ENCODE measurements at regions not wholly inside any gene's neighbourhood (a gene's known extent, or its start where the extent isn't known, plus 50 kb on each side); places are given as distances from the start of the nearest gene placed in this dataset.

DNA sequence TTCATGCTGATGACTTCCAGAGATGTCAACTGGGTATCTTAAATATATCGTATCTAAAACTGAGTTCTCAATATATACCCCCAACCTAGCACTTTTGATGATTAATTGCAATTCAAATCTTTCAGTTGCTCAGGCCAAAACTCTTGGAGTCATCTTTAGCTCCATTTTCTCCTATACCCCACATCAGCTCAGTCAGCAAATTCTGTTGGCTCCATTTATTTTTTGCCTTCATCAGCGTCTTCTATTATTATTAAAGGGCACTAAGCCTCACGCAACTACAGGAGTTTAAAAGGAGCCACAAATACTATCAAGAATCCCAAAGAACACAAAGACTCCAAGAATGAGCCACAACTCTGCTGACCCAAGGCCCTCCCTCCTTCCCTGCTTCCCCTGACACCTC is 134.9 kb downstream of the KCTD12 start:
- no peak for TF ChIP-seq SIN3A (conservative IDR thresholded peaks at IDR 0.05 in 1 of 2, IDR thresholded peaks at IDR 0.05 in 1 of 2; ENCODE audit: low read depth in 1 of 2, low read length in 2 of 2)
- TF ChIP-seq EZH2 (IDR thresholded peaks at IDR 0.05; ENCODE audit: low read depth, low read length, severe bottlenecking), result no peak
- TF ChIP-seq, protein P1, sequence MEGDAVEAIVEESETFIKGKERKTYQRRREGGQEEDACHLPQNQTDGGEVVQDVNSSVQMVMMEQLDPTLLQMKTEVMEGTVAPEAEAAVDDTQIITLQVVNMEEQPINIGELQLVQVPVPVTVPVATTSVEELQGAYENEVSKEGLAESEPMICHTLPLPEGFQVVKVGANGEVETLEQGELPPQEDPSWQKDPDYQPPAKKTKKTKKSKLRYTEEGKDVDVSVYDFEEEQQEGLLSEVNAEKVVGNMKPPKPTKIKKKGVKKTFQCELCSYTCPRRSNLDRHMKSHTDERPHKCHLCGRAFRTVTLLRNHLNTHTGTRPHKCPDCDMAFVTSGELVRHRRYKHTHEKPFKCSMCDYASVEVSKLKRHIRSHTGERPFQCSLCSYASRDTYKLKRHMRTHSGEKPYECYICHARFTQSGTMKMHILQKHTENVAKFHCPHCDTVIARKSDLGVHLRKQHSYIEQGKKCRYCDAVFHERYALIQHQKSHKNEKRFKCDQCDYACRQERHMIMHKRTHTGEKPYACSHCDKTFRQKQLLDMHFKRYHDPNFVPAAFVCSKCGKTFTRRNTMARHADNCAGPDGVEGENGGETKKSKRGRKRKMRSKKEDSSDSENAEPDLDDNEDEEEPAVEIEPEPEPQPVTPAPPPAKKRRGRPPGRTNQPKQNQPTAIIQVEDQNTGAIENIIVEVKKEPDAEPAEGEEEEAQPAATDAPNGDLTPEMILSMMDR (IDR thresholded peaks at IDR 0.05; ENCODE audit: control extremely low read depth in 1 of 3, insufficient read depth in 1 of 3, low read depth in 1 of 3, low read length in 3 of 3), result no peak
- no peak for TF ChIP-seq CREB1 (IDR thresholded peaks at IDR 0.05)
- TF ChIP-seq CHD2 (IDR thresholded peaks at IDR 0.05; ENCODE audit: low read length), result no peak
- TF ChIP-seq ASH2L (IDR thresholded peaks at IDR 0.05; ENCODE audit: low read length), result no peak

All from H1 (cell line).